ENCODE measurements at regions not wholly inside any gene's neighbourhood (a gene's known extent, or its start where the extent isn't known, plus 50 kb on each side); places are given as distances from the start of the nearest gene placed in this dataset.

GRCh38 chr5:158390577-158390976, 531.6 kb upstream of the CLINT1 start:
- DNase-seq, result peak; percentile 1

DNA sequence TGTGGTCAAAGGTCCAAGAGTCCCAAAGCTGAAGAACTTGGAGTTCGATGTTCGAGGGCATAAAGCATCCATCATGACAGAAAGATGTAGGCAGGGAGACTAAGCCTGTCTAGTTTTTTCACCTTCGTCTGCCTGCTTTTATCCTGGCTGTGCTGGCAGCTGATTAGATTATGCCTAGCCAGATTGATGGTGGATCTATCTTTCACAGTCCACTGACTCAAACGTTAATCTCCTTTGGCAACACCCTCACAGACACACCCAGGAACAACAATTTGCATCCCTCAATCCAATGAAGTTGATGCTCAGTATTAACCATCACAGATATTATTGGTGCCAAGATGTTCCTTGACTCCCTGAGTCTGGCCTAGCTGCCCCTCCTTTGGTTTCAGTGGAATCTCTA, 530.8 kb upstream of the CLINT1 start:
- DNase-seq, result no peak

DNA sequence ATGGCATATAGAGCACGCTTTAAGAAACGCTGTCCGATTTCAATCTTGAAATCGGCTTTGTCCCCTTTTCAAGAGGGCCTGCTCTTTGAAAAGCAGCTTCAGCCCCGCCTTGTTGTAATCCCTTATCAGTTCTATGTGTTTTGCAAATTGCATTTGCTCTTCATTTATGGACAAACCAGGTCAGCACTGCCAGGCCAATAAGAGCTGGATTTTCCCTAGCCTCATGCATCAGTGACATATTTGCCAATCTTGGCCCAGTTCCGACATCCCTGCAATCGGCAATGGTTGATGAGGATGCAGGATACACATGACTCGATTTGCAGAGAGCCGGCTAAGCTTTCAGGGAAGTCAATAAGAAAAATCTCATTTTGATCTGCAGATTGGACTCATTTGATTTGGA, 529.1 kb upstream of the CLINT1 start:
- no peak for DNase-seq

- no peak for DNase-seq
Observed at GRCh38 chr5:158387499-158387898, 528.6 kb upstream of the CLINT1 start.

GRCh38 chr5:158385982-158386381, 527.0 kb upstream of the CLINT1 start:
- no peak for DNase-seq

DNA sequence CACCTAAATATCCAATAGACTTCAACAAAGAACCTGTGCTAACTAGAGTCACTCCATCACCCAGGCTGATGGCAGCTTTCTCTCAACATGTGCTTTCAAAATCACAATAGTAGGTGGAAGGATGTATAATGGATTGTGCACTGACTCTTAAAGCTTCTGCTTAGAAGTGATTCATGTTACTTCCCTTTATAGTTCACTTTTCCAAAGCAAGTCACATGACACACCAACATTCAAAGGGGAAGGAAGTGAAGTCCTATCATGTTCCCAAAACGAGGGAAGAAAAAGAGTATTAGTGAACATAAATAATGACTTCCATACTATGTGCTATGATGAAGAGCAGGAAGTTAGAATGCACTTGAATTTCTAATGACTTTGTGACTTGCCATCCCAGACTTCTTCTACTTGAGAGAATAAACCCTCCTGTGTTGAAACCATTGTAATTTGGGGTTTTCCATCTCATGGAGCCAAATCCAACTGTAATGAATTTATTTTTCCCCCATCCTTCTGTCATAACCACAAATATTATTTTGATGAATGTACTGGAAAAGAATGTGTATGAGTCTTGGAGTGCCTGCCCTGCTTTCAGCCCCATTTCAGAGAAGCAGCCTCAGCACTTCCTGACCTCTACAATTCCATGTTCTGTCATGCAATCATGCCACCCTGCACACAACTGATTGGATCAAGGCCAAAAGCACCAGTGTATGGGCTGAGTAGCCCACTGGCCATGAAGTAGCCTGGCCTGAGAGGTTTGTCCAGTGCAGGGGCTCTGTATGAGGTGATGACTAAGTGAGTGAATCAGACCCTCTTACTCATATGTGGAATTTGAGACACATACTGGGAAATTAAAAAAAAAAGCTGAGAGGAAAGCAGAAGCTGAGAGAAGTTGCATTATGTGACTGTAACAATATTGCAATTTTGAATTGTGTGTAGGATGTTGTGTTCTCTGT, 525.9 kb upstream of the CLINT1 start:
- DNase-seq, result peak; percentile 13

DNA sequence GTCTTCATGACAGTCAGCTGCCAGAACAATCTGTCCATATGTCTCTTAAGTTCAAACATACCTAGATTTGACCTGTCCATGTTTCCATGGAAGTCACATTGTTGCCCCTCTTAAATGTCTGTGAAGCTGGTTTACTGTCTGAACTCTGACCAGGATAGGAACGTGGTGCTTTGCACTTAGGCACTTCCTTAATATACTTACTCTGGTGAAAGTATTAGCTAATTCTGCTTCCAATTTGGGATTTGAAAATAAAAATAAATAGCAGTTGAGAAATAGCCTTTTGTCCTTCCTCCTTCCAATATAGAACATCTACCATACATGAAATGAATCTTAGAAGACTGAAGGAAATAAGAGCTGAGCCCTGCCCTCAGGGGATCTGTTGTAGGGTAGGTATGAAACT, 524.5 kb upstream of the CLINT1 start:
- DNase-seq, result no peak

- DNase-seq, result peak; percentile 64
Observed at GRCh38 chr5:158382473-158382872, 523.5 kb upstream of the CLINT1 start.

GRCh38 chr5:158381614-158382160, 522.7 kb upstream of the CLINT1 start:
- DNase-seq, result no peak

- DNase-seq, result no peak
Observed at GRCh38 chr5:158380661-158381060, 521.7 kb upstream of the CLINT1 start.

DNA sequence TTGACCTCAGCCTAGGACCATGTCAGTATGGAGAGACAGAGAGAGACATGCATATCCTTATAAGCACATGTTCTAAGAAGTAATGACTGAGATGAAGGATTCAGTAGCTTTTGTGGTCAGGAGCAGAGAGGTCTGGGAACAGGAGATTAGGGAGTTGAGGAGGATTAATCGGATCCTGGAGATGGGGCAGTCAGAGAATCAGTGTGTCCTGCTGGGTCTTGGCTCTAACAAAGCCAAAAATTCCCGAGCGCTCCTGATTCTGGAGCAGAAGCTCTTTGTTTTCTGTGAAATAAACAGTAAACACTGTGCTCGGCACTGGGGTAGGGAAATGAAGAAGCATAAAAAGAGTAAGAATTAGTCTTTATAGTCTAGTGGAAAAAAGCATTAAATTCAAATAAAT, 520.0 kb upstream of the CLINT1 start:
- no peak for DNase-seq

DNA sequence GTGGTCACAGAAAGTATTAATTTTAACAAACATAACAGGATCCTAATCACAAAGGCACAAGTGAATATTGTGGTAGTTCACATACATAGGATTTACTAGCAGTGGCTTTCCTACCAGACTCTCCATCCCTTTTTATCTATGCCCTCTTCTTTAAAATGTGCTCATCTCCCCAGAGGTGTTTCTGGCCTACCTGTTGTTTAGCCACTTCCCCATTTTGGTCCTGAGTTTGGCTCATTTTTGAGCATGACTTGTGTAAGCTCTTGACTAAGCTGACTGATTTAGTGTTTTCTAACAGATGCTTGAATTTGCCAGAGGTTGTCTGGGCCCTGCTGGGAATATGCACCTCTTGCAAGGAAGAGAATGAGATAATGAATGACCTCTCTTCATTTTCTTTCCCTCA, 517.7 kb upstream of the CLINT1 start:
- no peak for DNase-seq

GRCh38 chr5:158375531-158375930, 516.6 kb upstream of the CLINT1 start:
- no peak for DNase-seq

- no peak for DNase-seq
Observed at GRCh38 chr5:158373608-158374395, 514.9 kb upstream of the CLINT1 start.

DNA sequence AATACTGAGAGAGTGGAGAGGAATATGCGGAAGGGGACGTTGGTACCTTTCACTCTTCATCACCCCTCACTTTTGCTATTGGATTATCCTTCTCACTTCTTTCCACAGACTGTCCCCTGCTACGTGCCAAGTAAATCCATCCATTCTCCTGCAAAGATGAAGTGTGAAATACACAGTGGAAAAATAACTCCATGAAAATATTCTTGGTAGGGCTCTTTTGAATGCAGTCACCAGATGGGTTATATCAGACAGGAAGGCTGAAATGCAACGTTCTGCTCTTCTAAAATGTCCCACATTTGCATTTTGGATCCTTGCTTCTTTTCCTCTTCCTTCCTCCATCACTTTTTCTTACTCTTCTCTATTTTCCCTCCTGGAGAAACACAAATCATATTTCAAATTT, 510.3 kb upstream of the CLINT1 start:
- DNase-seq, result no peak

DNA sequence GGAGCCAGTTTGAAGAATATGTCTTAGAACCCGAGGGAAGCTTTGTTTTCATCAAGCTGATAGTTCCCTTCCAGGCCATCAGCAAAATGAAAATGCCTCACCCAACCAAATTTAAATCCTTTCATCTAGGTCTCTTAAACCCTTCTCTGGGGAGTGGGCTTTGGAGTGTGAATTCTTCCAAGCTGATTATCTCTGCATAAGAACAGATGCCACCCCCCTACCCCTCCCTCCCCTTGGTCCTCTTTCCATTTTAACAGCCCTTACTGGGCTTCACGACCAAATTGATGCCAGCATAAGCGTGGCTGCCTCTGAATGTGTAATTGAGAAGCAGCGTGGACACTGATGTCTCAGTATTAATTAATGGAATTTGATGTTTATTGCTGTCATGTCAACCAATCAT, 509.7 kb upstream of the CLINT1 start:
- DNase-seq, result no peak

- DNase-seq, result no peak
Observed at GRCh38 chr5:158364367-158364766, 505.4 kb upstream of the CLINT1 start.

DNA sequence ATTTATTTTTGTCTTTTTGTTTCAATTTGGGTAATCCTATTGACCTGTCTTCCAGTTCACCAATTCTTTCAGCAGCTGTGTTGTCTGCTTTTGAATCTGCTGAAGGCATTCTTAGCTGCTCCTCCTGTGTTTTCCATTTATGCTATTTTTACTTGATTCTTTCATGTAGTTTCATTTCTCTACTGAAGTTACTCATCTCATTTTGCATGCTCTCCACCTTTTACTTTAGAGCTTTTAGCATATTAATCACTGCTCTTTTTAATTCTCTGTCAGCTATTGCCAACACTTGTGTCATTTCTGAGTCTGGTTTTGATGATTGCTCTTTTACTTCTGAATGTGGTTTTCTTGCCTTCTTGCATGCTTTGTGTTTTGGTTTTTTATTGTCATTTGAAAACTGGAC, 496.0 kb upstream of the CLINT1 start:
- no peak for DNase-seq

DNA sequence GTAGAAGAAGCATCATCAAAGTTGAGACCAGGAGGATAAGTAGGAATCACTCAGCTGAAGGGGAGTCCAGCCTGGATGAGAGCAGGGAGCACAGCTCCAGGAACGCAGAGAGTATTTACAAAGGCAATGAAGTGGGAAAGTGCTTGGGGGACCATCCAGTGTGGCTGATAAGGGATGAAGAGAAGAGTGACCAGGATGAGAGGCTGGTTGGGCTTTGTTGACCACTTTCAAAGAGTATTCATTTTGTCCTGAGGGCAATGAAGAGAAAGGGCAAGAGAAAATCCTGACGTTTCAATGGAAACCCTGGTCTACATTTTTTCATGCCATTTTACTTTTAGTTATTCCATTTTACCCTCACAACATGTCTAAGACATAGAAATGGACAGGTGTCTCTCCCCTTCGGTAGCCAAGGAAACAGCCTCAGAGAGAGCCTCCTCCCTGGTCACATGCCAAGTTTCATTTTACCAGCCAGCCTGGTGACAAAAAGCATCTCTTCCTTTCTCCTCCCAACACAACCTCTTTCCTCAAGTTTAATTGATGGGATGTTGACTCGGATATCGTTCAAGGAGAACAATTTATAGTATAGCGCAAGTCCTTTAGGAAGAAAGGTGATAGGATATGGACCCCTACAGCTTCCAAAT, 492.7 kb upstream of the CLINT1 start:
- no peak for DNase-seq

- DNase-seq, result no peak
Observed at GRCh38 chr5:158349987-158350386, 491.0 kb upstream of the CLINT1 start.

- no peak for DNase-seq
Observed at GRCh38 chr5:158344376-158344775, 485.4 kb upstream of the CLINT1 start.

GRCh38 chr5:158340608-158341007, 481.7 kb upstream of the CLINT1 start:
- no peak for DNase-seq

- DNase-seq, result no peak
Observed at GRCh38 chr5:158326256-158326655, 467.3 kb upstream of the CLINT1 start.

All from CD4-positive, alpha-beta T cell treated with Interferon gamma for 1 hour (primary cell).